SW480 (cell line): ENCODE measurements at regions not wholly inside any gene's neighbourhood (a gene's known extent, or its start where the extent isn't known, plus 50 kb on each side); places are given as distances from the start of the nearest gene placed in this dataset.
"Not testable (repeated sequence)": the region's sequence is repeated elsewhere in the genome, so short reads cannot be mapped to it uniquely, and the experiment has no call there.

Experiments used
- DNase-seq: peaks from one replicate; pipeline ENCODE4 v3.0.0-alpha.2; 2016; ENCODE audit warnings: low spot score

- no peak for DNase-seq
Observed at GRCh38 chr19:28065026-28065425, 1147.9 kb downstream of the UQCRFS1 start.

- no peak for DNase-seq
Observed at GRCh38 chr19:28063702-28064101, 1149.2 kb downstream of the UQCRFS1 start.

- DNase-seq, result no peak
Observed at GRCh38 chr19:28061111-28061510, 1151.8 kb downstream of the UQCRFS1 start.

GRCh38 chr19:28057026-28057425 lies 1155.9 kb downstream of the UQCRFS1 start:
- DNase-seq, result not testable (repeated sequence)

GRCh38 chr19:28051047-28051446 lies 1161.9 kb downstream of the UQCRFS1 start:
- DNase-seq, result peak; percentile 49

GRCh38 chr19:28049875-28050274 lies 1163.1 kb downstream of the UQCRFS1 start:
- no peak for DNase-seq

DNA sequence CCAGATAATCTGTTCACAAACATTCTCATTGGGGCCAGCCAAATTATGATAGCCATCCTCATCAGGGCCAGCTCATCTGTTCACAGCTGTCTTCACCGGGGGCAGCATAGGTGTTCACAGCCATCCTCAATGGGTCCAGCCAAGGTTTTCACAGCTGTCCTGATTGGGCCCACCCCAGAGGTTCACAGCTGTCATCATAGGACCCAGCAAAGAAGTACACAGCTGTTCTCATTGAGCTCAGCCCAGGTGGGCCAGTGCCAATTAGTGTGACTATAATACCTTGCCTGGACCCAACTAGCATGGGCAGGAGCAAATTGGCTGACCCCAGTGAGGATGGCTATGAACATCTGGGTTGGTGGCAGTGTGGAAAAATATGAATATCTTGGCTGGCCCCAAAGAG lies 1166.0 kb downstream of the UQCRFS1 start:
- DNase-seq, result no peak

- DNase-seq, result no peak
Observed at GRCh38 chr19:28045621-28046020, 1167.3 kb downstream of the UQCRFS1 start.

DNA sequence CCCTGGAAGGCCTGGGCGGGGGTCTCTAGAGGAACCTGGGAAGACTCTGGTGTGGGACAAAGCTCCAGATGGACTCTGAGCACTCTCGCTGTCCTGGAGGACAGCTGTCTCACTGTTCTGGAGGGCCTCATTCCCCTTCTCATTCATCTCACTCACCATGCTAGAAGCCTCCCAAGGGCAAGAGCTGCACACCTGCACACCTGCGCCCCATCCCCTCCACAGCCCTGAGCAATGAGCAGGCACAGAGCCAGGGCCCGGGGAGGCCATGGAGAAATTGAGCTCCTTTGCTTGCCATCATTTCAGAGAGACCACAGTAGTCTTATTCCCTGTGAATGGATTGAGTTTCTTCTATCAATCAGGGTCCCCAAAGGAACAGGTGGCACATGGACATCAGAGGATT lies 1168.5 kb downstream of the UQCRFS1 start:
- DNase-seq, result no peak

- DNase-seq, result no peak
Observed at GRCh38 chr19:28042516-28042915, 1170.4 kb downstream of the UQCRFS1 start.

DNA sequence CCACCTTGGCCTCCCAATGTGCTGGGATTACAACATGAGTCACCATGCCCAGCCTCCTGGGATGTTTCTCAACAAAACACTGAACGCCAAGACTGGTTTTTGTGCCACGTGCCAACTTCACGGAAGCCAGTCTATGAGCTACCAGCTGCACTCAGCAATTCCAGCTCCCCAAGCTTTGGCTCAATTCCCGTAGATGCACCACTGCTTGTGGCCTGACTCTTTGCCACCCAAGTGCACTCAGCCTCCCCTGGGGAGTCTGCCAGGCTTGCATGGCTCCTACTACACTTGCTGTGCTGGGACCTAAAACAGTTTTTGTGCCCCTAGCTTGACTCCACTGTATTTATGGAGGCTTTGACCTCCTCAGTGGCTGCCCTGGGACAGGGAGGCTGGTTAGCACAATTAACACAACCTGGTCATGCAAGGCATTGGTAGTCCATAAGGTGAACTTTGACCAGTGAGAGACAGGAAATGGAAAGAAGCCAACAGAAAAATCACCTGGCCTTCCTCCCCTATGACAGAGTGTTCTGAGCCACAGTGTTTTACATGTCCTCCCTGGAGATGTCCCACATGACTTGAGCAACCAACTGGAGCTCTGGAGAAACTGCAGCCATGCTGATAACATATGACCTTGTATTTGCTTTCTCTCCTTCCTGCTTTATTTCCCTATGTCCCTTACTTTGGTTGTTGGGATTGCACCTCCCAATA lies 1173.1 kb downstream of the UQCRFS1 start:
- no peak for DNase-seq

DNA sequence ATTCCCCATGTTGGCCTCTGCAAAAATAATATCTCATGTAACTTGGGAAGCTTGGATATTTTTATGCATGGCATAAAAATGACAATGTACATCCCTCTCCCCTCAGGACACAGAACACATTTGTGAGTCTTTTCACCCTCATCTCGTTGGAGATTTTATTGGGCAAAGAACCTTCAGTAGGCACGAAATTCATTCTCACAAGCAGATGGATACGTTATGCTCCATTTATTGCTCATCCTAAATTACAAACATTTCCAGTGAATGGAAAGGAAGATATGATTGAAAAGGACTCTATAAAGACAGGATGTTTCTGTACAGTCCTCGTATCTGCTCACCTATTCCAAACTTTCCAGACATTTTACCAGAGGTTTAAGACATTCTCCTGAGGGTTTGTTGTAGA lies 1175.8 kb downstream of the UQCRFS1 start:
- no peak for DNase-seq

GRCh38 chr19:28036486-28036885 lies 1176.5 kb downstream of the UQCRFS1 start:
- no peak for DNase-seq

- DNase-seq, result no peak
Observed at GRCh38 chr19:28034936-28035335, 1178.0 kb downstream of the UQCRFS1 start.

GRCh38 chr19:28028881-28029444 lies 1184.0 kb downstream of the UQCRFS1 start:
- DNase-seq, result no peak

DNA sequence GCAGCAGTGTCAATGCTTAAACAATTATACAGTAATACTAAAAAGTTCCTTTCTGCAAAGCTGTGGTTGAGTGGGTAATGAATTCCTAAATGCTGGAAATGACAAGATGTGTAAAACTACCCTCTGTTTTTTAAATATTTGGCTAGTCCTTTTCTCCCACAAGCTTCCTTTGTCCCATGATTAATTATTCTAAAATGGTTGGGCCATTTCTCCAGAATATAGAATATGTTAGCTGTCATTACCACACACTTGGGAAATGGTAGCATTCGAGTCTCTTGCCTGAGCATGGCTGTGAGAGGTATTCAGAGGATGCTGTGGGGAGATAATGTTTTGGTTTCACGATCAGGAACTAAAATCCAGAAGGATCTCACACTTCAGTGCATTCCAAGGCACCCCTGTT lies 1185.8 kb downstream of the UQCRFS1 start:
- DNase-seq, result no peak

GRCh38 chr19:28026636-28027035 lies 1186.3 kb downstream of the UQCRFS1 start:
- DNase-seq, result no peak

GRCh38 chr19:28024920-28025319 lies 1188.0 kb downstream of the UQCRFS1 start:
- DNase-seq, result no peak

- no peak for DNase-seq
Observed at GRCh38 chr19:28023064-28023463, 1189.9 kb downstream of the UQCRFS1 start.

DNA sequence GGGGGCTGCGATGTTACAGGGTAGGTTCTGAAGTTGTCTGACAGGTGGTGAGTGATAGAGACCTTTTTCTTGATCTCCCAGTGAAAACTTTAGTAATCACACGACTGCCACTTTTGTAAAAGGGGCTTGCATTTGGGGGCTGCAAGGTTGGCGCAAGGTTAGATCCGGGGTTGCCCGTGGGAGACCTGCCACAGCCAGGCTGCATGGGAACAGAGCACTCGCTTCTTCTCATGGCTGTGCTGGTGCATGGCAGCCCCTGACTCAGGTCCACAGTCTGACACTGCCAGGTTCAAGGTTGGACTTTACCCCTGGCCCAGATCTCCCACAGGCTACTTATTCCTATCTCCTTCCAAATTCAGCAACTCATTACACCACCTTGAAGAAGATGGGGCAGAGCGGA lies 1190.4 kb downstream of the UQCRFS1 start:
- no peak for DNase-seq

DNA sequence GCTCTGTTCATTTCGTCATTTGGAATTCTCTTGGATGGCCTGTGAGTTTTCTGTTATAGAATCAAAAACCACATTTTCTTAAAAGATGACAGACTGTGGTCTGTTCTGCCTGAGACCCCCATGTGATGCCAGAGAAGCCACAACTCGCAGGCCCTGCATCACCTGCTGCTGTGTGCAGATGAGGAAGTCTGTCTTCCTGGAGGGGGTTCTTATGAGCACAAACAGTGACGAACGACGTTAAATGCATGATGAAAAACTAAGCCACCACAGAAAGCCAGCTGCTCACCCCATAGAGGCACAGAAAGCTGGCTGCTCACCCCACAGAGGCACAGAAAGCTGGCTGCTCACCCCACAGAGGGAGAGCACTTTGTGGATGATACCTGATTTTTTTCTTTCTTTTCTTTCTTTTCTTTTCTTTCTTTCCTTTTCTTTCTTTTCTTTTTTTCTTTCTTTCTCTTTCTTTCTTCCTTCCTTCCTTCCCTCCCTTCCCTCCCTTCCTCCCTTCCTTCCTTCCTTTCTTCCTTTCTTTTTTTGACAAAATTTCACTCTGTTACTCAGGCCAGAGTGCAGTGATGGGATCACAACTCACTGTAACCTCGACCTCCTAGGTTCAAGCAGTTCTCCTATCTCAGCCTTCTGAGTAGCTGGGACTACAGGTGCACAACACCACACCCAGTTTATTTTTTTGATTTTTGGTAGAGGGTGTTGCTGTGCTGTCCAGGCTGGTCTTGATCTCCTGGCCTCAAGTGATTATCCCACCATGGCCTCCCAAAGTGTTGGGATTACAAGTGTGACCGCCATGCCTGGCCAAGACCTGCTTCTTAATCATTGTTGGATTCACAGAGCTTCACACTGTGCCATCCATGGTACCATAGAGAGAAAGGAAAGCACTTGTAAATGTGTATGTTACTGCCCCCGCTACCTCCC lies 1191.4 kb downstream of the UQCRFS1 start:
- no peak for DNase-seq

DNA sequence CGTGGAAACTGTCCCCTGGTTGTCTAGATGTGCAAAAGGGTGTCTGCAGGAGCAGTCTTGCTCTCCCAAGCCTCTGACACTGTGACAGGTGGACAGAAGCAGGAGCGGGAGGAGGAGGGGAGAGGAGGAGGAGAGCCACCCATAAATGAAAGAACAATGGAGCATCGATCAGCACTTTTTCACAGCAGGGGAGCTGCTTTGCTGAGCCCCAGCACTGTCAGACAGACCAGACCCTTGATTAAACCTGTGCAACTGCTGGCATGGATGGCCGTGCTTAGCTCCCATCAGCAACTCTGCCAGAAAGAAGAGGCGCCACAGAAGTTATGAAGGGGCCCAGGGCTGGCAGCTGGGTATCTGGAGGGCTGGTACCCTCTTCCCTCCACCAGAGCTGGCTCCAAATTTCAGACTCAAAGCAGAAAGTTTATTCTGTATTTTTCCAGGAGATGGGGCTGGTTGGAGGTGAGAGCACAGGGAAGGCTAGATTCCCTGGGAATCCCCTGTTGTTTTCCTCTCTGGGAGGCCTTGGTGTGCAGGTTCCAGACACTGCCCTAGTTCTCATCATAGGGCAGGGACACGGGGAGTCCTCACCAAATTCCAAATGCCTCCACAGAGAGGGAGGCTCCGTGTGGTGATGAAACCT lies 1192.2 kb downstream of the UQCRFS1 start:
- DNase-seq, result no peak
